ENCODE measurements at regions not wholly inside any gene's neighbourhood (a gene's known extent, or its start where the extent isn't known, plus 50 kb on each side); places are given as distances from the start of the nearest gene placed in this dataset.

DNA sequence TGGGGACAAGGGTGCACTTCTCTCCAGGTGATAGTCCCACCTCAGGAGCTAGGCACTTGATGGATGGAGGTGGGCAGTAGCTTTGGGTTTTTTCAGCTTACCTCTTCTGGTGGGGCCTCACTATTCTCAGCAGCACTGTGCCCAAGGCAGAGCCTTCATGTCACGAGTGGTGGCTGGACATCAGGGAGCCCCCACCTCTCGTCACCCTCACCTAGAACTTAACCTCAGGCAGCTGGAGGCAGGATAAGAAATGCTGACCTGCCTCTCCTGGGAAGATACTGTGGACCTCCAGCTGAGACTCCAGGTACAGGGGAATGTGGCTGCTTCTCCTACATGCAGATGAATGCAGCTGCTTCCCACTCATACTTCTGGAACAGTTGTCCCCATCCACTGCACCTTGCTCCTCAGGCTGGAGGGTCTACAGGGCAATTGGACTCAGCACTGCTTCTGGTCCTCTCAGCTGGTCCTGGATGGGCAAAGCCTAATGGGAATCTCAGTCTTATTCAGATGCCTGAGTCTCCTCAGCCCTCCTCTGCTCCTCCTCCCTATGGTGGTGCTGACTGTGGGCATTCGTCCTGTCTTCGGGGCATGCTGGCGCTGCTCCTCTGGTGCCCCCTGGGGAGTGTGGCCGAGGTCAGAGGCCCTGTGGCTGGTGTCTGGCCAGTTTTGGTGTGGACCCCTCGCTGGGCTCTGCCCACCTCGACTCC, 129.9 kb downstream of the KLF13 start:
- DNase-seq (ENCODE audit: low spot score): no peak

GRCh38 chr15:31457161-31457560, 130.5 kb downstream of the KLF13 start:
- DNase-seq (ENCODE audit: low spot score): no peak

GRCh38 chr15:31457631-31458526, 131.2 kb downstream of the KLF13 start:
- DNase-seq (ENCODE audit: low spot score): no peak

GRCh38 chr15:31458596-31459399, 132.2 kb downstream of the KLF13 start:
- no peak for DNase-seq (ENCODE audit: low spot score)

GRCh38 chr15:31459400-31459748, 132.7 kb downstream of the KLF13 start:
- no peak for DNase-seq (ENCODE audit: low spot score)

DNA sequence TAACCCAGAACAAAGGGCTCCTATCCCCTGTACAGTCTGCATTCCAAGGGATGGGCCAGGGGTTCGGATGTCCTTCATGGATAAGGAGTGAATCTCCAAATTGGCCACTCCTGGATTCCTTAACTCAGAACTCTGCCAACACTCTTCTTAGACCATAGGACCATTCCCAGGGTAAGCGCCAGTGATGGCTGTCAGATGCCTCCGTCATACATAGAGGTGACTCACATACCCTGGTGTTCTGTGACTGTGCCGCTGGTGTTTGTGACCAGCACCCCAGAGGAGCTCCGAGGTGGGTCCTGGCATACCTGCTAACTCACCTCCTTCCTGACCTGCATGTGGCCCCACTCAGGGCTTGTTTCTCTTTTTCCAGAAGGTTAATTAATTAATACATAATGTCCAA, 134.7 kb downstream of the KLF13 start:
- no peak for DNase-seq (ENCODE audit: low spot score)

- no peak for DNase-seq (ENCODE audit: low spot score)
Measured at GRCh38 chr15:31461911-31462480, 135.4 kb downstream of the KLF13 start.

- DNase-seq (ENCODE audit: low spot score): no peak
Measured at GRCh38 chr15:31463521-31464102, 137.0 kb downstream of the KLF13 start.

DNA sequence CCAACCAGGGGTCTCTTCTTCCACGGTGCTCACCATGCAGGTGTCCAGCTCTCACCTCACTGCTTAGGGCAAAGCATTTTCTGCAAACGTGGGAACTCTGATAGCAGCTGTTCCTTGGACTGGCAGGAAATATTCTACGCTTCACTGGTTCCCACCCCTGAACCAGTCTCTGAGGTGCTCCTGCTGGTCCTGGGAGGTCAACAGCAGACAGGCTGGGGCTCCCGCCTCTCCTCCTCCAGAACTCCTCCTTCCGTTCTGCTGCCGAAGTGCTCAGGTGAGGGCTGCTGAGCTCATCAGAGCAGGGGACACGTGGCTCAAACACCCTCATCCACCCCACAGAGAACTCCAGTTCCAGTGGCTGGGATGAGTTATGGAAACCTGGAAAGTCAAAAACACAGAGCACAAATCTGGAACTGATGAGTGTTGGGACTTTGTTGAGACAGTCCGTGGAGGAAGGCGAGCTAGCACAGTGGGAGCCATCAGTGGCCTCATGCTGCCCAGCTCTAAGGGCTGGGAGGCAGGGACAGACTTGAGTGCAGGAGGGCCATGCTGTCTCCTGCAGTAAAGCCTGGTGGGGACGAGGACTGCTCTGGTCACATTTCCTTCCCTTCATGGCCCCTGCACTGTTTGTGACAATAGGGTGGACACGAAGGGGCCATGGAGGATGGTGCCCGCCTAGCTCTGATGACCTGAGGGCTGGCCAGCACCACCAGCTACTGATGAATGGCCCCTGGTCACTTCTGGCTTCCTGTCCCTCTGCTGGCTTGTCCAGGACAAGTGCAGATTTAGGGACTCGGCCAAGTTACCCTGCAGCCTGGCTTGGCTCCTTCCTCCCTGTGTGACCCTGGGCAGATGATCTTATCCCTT, 137.8 kb downstream of the KLF13 start:
- DNase-seq (ENCODE audit: low spot score): no peak

- peak; percentile 40 for DNase-seq (ENCODE audit: low spot score)
Measured at GRCh38 chr15:31465083-31465955, 138.7 kb downstream of the KLF13 start.

DNA sequence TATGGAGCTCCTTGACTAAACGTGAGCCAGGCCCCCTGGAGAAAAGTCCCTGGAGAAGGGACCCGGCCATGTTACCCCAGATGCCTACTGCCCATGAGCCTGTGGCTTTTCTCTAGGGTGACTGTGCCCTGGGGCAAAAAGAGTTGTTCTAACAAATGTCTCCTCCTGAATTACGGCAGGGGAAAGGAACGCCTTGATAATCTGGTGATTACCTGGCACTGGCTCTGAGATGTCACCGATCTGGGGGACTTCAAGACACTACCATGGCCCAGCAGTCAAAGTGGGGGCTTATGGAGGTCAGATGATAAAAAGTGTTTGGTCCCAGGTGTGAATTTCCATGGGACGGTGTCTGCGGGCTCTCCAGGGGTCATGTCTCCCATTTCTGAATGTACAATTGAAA, 140.7 kb downstream of the KLF13 start:
- DNase-seq (ENCODE audit: low spot score): no peak

DNA sequence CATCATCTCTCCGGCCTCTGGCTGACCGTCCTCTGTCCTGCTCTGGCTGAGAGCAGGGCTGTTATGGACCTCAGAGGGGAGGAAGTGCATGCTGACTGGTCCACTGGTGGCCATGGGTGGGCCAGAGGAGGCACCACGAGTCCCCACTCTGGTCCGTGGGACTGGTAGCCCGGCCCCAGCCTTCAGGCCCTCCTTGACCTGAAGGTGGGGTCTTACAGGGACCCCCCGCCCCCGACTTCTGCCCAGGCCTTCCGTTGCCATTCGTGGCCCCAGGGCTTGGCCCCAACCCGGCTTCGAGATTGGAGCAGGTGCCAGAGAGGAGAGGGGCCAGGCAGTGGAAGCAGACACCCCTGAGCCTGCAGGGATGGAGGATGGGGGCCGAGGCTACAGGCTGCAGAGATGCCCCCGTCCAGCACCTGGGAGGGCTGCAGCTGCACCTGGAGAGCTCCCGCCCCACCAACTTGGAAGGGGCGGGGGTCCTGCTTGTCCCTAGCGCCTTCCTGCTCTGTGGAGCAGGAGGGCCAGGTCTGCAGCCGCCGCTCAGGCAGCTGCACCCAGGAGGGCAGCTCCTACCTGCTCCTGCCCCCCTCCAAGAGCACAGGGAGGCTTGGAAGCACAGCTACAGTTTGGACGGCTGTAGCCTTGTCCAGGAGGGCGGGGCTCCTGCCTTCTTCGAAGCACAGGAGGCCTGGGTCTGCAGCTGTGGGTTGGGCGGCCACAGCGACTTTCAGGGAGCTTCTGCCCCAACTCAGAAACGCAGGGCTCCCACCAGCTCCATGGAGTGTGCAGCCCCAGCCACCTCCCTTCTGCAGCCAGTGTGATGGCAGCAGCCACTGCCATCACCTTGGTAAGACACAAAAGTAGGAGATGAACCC, 142.5 kb downstream of the KLF13 start:
- DNase-seq (ENCODE audit: low spot score): no peak

DNA sequence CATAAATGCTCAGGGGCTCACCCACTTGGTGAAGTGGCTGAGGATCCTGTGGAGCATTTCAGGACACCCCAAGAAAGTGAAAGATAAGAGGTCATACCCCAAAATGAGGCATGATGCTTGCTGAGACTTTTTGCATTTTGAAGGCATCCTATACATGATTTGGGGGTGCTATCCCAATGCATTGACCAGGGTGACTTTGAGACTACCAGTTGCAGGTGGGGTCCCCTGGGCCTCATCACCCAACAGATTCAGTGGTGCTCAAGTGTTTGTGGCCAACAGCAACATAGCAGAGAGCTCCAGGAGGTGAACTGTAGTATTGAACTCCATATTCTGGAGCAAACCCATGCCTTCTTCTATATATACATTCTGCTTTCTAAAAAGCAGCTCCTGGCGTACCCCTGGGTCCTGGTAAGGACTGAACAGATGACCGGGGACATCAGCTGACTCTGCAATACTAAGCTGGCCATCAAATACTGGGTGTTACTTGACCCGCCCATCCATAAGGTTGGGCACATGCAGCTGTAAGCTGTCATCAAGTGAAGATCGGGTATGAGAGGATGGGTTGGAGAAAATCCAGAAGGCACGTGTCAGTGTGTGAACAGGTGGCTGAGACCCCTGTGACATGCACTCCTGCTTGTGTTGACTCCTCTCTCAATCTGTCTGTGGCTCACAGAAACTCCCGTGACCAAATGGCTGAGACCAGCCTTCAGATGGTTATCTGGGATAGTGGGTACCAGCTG, 143.3 kb downstream of the KLF13 start:
- no peak for DNase-seq (ENCODE audit: low spot score)

DNA sequence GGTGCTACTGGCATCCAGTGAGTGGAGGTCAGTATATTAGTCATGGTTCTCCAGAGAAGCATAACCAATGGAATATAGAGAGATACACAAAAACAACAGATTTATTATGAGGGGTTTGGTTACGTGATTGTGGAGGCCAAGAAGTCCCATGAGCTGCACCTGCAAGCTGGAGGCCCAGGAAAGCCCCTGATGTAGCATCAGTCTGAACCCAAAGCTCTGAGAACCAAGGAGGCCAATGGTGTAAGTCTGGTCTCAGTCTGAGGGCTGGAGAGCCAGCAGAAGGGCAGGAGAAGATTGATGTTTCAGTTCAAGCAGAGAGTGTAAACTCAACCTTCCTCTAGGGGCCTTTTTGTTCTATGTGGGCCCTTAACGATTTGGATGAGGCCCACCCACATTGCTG, 144.1 kb downstream of the KLF13 start:
- DNase-seq (ENCODE audit: low spot score): no peak

- no peak for DNase-seq (ENCODE audit: low spot score)
Measured at GRCh38 chr15:31471731-31472430, 145.2 kb downstream of the KLF13 start.

- no peak for DNase-seq (ENCODE audit: low spot score)
Measured at GRCh38 chr15:31472636-31473384, 146.2 kb downstream of the KLF13 start.
